ENCODE measurements at regions not wholly inside any gene's neighbourhood (a gene's known extent, or its start where the extent isn't known, plus 50 kb on each side); places are given as distances from the start of the nearest gene placed in this dataset.
"Not testable (repeated sequence)": the region's sequence is repeated elsewhere in the genome, so short reads cannot be mapped to it uniquely, and the experiment has no call there.

DNA sequence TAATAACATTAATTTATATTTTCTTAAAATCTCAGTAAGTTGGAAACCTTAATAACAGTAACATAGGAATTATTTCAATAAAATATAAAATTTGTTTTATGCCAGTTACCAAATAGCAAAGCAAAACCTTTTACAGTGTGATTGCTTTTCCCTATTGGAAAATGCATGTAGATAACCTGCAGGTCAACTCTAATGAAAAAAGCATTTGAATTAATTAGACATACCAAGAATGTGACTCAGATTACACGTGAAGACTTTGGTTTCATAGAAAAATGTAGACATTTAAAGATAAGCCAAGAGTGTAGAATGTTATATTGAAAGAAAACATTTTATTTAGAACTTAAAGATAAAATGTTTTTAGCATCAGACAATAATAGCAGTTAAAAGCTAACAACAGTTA is 888.1 kb downstream of the TMEM121 start:
- no peak for DNase-seq
- Mint-ChIP-seq H3K4me3 (no peak overlapping the region), H3K4me1 (no peaks in the 10 kb centered on the region), H3K36me3 (ENCODE audit: low read depth) (no peaks in the 10 kb centered on the region), H3K27me3 (ENCODE audit: low read depth, poor library complexity) (no peaks in the 10 kb centered on the region), H3K27ac (no peak overlapping the region), H3K9me3 (peaks cover 62% of the 10 kb centered on the region)
- TF ChIP-seq, protein P1, sequence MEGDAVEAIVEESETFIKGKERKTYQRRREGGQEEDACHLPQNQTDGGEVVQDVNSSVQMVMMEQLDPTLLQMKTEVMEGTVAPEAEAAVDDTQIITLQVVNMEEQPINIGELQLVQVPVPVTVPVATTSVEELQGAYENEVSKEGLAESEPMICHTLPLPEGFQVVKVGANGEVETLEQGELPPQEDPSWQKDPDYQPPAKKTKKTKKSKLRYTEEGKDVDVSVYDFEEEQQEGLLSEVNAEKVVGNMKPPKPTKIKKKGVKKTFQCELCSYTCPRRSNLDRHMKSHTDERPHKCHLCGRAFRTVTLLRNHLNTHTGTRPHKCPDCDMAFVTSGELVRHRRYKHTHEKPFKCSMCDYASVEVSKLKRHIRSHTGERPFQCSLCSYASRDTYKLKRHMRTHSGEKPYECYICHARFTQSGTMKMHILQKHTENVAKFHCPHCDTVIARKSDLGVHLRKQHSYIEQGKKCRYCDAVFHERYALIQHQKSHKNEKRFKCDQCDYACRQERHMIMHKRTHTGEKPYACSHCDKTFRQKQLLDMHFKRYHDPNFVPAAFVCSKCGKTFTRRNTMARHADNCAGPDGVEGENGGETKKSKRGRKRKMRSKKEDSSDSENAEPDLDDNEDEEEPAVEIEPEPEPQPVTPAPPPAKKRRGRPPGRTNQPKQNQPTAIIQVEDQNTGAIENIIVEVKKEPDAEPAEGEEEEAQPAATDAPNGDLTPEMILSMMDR (IDR thresholded peaks at IDR 0.05) = no peak

DNA sequence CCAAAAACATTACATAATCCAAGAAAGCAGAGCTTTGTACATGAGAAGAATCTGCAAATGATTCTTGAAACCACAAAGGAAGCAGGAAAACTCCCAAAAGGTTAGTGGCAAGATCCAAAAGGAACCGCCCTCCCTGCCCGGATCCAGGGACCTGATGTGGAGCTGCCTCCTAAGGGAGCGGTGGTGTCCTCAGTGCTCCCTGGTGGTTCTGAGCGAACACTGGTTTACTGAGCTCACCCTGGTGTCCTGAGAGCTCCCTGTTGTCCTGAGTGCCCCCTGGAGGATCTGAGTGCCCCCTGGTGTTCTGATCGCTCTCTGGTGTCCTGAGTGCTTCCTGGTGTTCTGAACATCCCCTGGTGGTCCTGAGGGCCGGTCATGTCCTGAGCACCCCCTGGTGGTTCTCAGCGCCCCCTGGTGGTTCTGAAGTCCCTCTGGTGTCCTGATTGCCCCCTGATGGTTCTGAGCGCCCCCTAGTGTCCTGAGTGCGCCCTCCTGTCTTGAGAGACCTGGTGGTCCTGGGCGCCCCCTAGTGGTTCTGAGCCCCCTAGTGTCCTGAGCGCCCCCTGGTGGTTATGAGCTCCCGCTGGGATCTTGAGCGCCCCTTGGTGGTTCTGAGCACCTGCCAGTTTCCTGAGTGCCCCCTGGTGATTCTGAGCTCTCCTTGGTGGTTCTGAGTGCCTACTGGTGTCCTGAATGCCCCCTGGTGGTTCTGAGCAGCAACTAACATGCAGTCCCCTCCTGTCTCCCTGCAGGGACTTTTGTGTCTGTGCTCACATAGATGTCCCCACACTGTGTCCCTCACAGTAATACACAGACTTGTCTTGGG is 891.1 kb downstream of the TMEM121 start:
- TF ChIP-seq, protein P1 (IDR thresholded peaks at IDR 0.05) = peak; percentile 25
- Mint-ChIP-seq H3K27ac (no peak overlapping the region), H3K36me3 (ENCODE audit: low read depth) (no peaks in the 10 kb centered on the region), H3K9me3 (peaks cover 54% of the 10 kb centered on the region), H3K4me1 (no peaks in the 10 kb centered on the region), H3K27me3 (ENCODE audit: low read depth, poor library complexity) (no peaks in the 10 kb centered on the region), H3K4me3 (no peak overlapping the region)
- peak; percentile 16 for DNase-seq

DNA sequence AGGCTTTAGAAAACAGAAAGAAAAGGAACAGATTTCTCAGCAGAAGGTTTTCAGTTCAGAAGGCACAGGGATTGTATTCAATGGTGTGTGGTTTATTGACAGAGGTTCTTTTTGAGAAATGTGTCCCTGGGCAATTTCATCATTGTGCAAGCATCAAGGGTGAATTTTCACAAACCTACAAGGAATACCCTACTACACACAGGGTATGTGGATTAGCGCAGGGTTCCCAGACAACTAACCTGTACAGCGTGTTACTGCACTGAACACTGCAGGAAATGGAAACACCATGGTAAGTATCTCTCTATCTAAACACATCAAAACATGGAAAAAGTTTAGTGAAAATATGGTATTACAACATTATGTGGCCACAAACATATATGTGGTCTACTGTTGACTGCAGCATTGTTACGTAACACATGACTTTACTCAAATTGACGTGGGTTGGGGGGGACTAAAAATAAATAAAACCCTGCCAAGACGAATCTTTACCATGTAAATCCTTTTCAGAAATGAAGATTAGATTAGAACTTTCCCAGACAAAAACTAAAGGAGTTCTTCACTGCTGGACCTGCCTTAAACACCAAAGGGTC is 893.1 kb downstream of the TMEM121 start:
- no peak for DNase-seq
- H3K9me3 Mint-ChIP-seq = peaks cover 73% of the 10 kb centered on the region

GRCh38 chr14:106421431-106422033 is 895.1 kb downstream of the TMEM121 start:
- not testable (repeated sequence) for H3K27me3 Mint-ChIP-seq (ENCODE audit: low read depth, poor library complexity); H3K4me1 Mint-ChIP-seq; H3K27ac Mint-ChIP-seq; DNase-seq; H3K4me3 Mint-ChIP-seq; H3K36me3 Mint-ChIP-seq (ENCODE audit: low read depth)
- peaks cover 83% of the 10 kb centered on the region for H3K9me3 Mint-ChIP-seq

More for the DNA sequence above, 893.1 kb downstream of the TMEM121 start:
- H3K27me3 Mint-ChIP-seq (ENCODE audit: low read depth, poor library complexity) = no peaks in the 10 kb centered on the region
- H3K4me3 Mint-ChIP-seq = no peak overlapping the region
- TF ChIP-seq, protein P1 (IDR thresholded peaks at IDR 0.05) = no peak
- H3K36me3 Mint-ChIP-seq (ENCODE audit: low read depth) = no peaks in the 10 kb centered on the region
- H3K4me1 Mint-ChIP-seq = no peaks in the 10 kb centered on the region
- H3K27ac Mint-ChIP-seq = no peak overlapping the region

GRCh38 chr14:106422066-106422465 is 895.7 kb downstream of the TMEM121 start:
- Mint-ChIP-seq H3K4me1 (no peaks in the 10 kb centered on the region), H3K4me3 (no peak overlapping the region), H3K9me3 (peaks cover 83% of the 10 kb centered on the region), H3K27ac (no peak overlapping the region), H3K36me3 (ENCODE audit: low read depth) (no peaks in the 10 kb centered on the region), H3K27me3 (ENCODE audit: low read depth, poor library complexity) (no peaks in the 10 kb centered on the region)
- TF ChIP-seq, protein P1 (IDR thresholded peaks at IDR 0.05) = no peak
- no peak for DNase-seq

DNA sequence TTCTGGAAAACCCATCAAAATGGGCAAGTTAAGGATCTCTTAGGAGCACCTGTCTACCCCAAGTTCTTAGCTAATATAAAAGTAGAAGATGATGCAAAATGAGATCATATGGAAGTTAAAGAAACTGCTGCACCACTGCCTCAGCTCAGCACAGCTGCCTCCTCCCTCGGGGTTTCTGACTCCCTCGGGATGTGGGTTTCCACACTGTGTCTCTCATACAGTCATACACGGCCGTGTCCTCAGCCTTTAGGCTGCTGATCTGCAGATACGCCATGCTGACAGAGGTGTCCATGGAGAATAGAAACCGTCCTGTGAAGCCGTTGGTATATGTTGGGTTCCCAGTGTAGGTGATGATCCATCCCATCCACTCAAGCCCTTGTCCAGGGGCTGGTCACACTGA is 898.8 kb downstream of the TMEM121 start:
- not testable (repeated sequence) for H3K4me3 Mint-ChIP-seq; H3K27me3 Mint-ChIP-seq (ENCODE audit: low read depth, poor library complexity); DNase-seq; H3K27ac Mint-ChIP-seq; H3K4me1 Mint-ChIP-seq; H3K36me3 Mint-ChIP-seq (ENCODE audit: low read depth)
- peaks cover 74% of the 10 kb centered on the region for H3K9me3 Mint-ChIP-seq
